Brain microvascular endothelial cell (primary cell): ENCODE measurements at regions not wholly inside any gene's neighbourhood (a gene's known extent, or its start where the extent isn't known, plus 50 kb on each side); places are given as distances from the start of the nearest gene placed in this dataset.
"Not testable (repeated sequence)": the region's sequence is repeated elsewhere in the genome, so short reads cannot be mapped to it uniquely, and the experiment has no call there.

Experiments
- DNase-seq: peaks from one replicate; pipeline ENCODE4 v3.0.0-alpha.2; 2020
- H3K27ac ChIP-seq: fragments of 250-450 bp; sonication (Bioruptor Pico); 2 replicates; pipeline ENCODE4 v1.5.1; 2020; ENCODE audit warnings: mild to moderate bottlenecking, moderate library complexity
- H3K27me3 ChIP-seq: fragments of 250-450 bp; sonication (Bioruptor Pico); replicated peaks from 2 replicates; pipeline ENCODE4 v1.5.1; 2020; ENCODE audit warnings: mild to moderate bottlenecking
- H3K36me3 ChIP-seq: fragments of 250-450 bp; sonication (Bioruptor Pico); replicated peaks from 2 replicates; pipeline ENCODE4 v1.5.1; 2020; ENCODE audit warnings: mild to moderate bottlenecking
- H3K4me3 ChIP-seq: 2 replicates; pipeline ENCODE4 v1.5.1; 2011; ENCODE audit warnings: low read depth, mild to moderate bottlenecking, control low read depth, low read length, moderate library complexity
- in situ Hi-C: cut with HindIII; loops from 2 replicates; pipeline ENCODE4 v1.10.0; 2017; ENCODE audit warnings: low sequenced_read_pairs, low pct_ligation_motif_present
- TF ChIP-seq, protein P1 (sequence below): IDR thresholded peaks from 2 replicates; pipeline ENCODE4 v1.5.1; 2011; ENCODE audit warnings: low read depth, mild to moderate bottlenecking, moderate library complexity, low read length, control low read depth, inconsistent platforms; ENCODE audit errors: missing control alignments

DNA sequence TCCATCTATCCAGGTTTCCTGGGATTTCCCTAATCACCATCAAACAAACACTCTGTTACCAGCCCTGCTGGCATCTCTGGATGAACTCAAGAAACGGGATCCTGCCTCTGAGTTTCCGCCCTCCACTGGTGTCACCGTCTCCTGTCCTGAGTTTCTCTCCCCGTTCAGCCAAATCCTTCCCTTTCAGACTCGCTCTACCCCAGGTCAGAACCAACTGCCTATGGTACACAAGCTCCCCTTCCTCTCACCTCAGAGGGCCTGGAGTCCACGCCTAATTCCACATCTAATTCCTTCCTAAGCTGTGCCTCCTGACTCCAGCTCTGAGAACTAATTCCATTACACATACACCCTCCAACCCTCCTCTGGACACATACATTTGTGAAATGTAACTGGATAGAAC lies 96.1 kb downstream of the SHANK2 start:
- no peaks in the 10 kb centered on the region for H3K36me3 ChIP-seq
- no peak overlapping the region for H3K27ac ChIP-seq
- DNase-seq, result no peak
- TF ChIP-seq, protein P1, sequence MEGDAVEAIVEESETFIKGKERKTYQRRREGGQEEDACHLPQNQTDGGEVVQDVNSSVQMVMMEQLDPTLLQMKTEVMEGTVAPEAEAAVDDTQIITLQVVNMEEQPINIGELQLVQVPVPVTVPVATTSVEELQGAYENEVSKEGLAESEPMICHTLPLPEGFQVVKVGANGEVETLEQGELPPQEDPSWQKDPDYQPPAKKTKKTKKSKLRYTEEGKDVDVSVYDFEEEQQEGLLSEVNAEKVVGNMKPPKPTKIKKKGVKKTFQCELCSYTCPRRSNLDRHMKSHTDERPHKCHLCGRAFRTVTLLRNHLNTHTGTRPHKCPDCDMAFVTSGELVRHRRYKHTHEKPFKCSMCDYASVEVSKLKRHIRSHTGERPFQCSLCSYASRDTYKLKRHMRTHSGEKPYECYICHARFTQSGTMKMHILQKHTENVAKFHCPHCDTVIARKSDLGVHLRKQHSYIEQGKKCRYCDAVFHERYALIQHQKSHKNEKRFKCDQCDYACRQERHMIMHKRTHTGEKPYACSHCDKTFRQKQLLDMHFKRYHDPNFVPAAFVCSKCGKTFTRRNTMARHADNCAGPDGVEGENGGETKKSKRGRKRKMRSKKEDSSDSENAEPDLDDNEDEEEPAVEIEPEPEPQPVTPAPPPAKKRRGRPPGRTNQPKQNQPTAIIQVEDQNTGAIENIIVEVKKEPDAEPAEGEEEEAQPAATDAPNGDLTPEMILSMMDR, result no peak
- H3K27me3 ChIP-seq, result no peaks in the 10 kb centered on the region
- in situ Hi-C loops, result no loop called here
- no peak overlapping the region for H3K4me3 ChIP-seq

DNA sequence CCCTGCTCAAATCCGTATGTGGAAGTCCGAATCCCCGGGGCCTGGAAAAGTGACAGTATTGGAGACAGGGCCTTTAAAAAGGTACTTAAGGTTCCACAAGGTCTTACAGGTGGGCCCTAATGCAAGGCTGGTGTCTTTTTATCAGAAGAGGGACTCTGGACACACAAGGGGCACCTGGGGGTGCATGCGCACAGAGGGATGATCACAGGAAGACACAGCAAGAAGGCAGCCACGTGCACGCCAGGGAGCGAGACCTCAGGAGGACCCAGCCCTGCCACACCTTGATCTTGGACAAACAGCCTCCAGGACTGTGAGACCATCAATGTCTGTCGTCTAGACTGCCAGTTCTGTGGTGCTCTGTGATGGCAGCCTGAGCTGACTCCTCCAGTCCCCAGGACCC lies 96.5 kb downstream of the SHANK2 start:
- no peak for DNase-seq
- in situ Hi-C loops, result no loop called here
- TF ChIP-seq, protein P1, result no peak
- Histone ChIP-seq H3K27me3 (no peaks in the 10 kb centered on the region), H3K27ac (no peak overlapping the region), H3K36me3 (no peaks in the 10 kb centered on the region), H3K4me3 (no peak overlapping the region)

DNA sequence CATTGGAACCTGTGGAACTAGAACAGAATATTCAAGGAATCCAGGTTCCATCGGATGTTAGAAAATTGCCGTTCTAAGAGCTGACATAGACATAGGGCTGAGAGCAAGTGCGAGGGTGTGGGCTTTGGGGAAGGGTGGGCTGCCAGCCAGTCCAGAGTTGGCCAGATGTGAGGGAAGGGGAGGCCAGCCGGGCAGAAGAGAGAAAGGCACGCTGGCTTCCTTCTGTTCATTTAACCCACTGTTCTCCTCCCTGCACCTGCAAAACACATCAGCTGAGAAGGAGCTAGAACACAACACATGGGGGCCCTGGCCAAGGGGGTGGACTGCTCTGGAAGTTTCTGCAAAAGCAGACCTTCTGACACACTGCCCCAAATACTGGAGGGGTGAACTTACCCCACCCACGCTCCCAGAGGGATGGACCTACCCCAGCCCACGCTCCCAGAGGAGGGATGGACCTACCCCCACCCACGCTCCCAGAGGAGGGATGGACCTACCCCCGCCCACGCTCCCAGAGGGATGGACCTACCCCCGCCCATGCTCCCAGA lies 98.0 kb downstream of the SHANK2 start:
- H3K27me3 ChIP-seq, result no peaks in the 10 kb centered on the region
- DNase-seq, result no peak
- no peak overlapping the region for H3K27ac ChIP-seq
- no peak overlapping the region for H3K4me3 ChIP-seq
- H3K36me3 ChIP-seq, result no peaks in the 10 kb centered on the region
- in situ Hi-C loops, result no loop called here
- TF ChIP-seq, protein P1, result no peak

DNA sequence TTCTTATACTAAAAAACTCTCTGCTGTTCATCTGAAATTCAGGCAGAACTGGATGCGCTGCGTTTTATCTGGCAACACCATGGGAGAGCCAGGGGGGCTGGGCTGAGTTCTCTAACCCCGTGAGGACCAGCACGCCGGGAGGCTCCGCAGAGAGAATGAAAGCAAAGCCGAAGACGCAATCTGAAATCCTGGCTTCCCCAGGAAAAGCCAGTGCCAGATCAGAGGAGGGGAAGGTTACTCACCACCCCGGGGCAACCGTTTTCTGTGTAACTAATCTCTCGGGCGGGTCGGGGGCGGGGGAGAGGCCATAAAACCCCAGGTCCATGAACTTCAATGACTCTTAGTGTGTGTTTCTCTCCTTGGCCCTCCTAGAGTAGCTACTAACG lies 99.4 kb downstream of the SHANK2 start:
- DNase-seq, result no peak

DNA sequence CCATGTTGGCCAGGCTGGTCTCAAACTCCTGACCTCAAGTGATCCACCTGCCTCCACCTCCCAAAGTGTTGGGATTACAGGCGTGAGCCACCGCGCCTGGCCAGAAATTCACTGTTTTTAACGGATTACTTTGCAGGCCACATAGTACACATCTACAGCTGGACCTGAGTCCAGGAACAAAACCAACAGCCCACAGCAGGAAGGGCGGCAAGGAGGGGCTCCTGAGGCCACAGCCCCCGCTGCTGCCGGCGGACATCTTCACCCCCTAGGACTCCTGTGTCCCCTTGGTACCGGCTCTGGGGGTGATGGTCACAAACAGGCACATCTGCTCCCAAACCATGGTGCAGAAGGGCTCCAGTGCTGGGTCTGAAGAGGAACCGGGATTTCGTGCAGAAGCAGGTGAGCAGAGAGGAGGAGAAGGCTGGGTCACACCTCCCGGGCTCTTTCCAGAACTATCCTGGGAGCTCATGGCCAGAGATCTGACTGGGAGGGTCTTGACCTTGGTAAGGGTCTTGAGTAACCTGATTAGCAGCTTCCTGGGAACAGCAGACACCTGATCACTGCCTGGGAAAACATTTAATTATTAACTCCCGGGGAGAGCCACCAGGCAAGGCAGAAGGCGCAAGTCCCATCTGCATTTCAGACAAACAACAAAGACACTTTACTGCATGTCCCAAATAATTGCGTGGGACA lies 99.9 kb downstream of the SHANK2 start:
- H3K36me3 ChIP-seq, H3K27me3 ChIP-seq, DNase-seq, H3K27ac ChIP-seq, H3K4me3 ChIP-seq, in situ Hi-C loops: not testable (repeated sequence)

More for the DNA sequence above, 99.4 kb downstream of the SHANK2 start:
- no peaks in the 10 kb centered on the region for H3K36me3 ChIP-seq
- TF ChIP-seq, protein P1, result no peak
- H3K27ac ChIP-seq, result no peak overlapping the region
- no peak overlapping the region for H3K4me3 ChIP-seq
- H3K27me3 ChIP-seq, result no peaks in the 10 kb centered on the region
- in situ Hi-C loops, result no loop called here

DNA sequence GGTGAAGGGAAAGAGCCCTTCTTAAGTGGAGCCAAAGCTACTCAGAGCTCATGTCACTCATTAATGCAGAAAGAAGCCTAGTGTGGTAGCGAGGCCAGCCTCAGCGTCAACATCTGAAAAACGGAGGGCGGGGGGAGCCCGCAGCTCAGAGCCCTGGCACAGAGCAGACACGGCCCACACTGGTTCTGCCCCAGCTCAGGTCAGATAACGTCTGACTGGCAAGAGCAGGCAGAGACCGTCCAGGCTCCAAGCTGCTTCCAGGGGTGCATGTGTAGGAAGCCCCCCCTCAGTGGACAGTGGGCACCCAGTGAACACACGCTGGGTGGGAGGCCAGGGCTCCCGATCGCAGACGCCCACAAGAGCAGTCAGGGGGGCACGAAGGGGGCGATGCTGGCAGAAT lies 100.8 kb downstream of the SHANK2 start:
- in situ Hi-C loops, result no loop called here
- TF ChIP-seq, protein P1, result no peak
- Histone ChIP-seq H3K4me3 (no peak overlapping the region), H3K27me3 (no peaks in the 10 kb centered on the region), H3K27ac (no peak overlapping the region), H3K36me3 (no peaks in the 10 kb centered on the region)
- DNase-seq, result no peak
